Panc1 (cell line): ENCODE measurements at regions not wholly inside any gene's neighbourhood (a gene's known extent, or its start where the extent isn't known, plus 50 kb on each side); places are given as distances from the start of the nearest gene placed in this dataset.
"Not testable (repeated sequence)": the region's sequence is repeated elsewhere in the genome, so short reads cannot be mapped to it uniquely, and the experiment has no call there.

Source experiments
- ATAC-seq: fragments of 200-7000 bp; cut with Tn5 transposase; 2 replicates; pipeline ENCODE4 v1.9.1; 2020; ENCODE audit warnings: mild to moderate bottlenecking, moderate library complexity
- BruUV-seq: library from RNA; stranded (reverse); fragments of 400-500 nt; replicated peaks from 2 replicates; lab custom pipeline; 2021; lab: Mats Ljungman, UMichigan
- CTCF ChIA-PET: fragments of 300-600 bp; sonication (Branson Sonifier 250); formaldehyde crosslinking; loops from one replicate; lab custom pipeline; 2022; ENCODE audit warnings: antibody characterized with exemption; lab: Charles Lee
- POLR2A ChIA-PET: fragments of 300-600 bp; sonication (Branson Sonifier 250); formaldehyde crosslinking; loops from one replicate; lab custom pipeline; 2022; ENCODE audit warnings: antibody characterized with exemption; lab: Charles Lee
- DNase-seq: peaks from one replicate; pipeline ENCODE4 v3.0.0-alpha.2; 2010; ENCODE audit warnings: low read depth, low spot score
- H3K27ac ChIP-seq: 2 replicates; pipeline ENCODE4 v1.5.1; 2011; ENCODE audit warnings: mild to moderate bottlenecking, low read length, inconsistent platforms
- H3K27me3 ChIP-seq: fragments of 200-500 bp; sonication (Bioruptor generic); 2 replicates; pipeline ENCODE4 v1.6.0; 2014; ENCODE audit warnings: low read length, inconsistent platforms; ENCODE audit not compliant: control insufficient read depth, insufficient read depth
- H3K36me3 ChIP-seq: fragments of 200-500 bp; sonication (Bioruptor generic); 2 replicates; pipeline ENCODE4 v1.5.1; 2014; ENCODE audit warnings: inconsistent platforms, mild to moderate bottlenecking, low read length, moderate library complexity; ENCODE audit not compliant: control insufficient read depth, insufficient read depth
- H3K4me1 ChIP-seq: 2 replicates; pipeline ENCODE4 v1.5.1; 2011; ENCODE audit warnings: inconsistent platforms, mild to moderate bottlenecking, low read length, moderate library complexity; ENCODE audit not compliant: control insufficient read depth, insufficient read depth
- H3K4me3 ChIP-seq, 2 experiments: 2 replicates each; pipeline ENCODE4 v1.5.1; 2011 to 2012; ENCODE audit warnings: low read depth in 2 of 2, low read length in 2 of 2, mild to moderate bottlenecking in 2 of 2, inconsistent platforms in 1 of 2, moderate library complexity in 1 of 2
- H3K9me3 ChIP-seq: fragments of 200-500 bp; sonication (Bioruptor generic); 2 replicates; pipeline ENCODE4 v1.5.1; 2014; ENCODE audit warnings: low read depth, mild to moderate bottlenecking, inconsistent platforms, low read length, moderate library complexity; ENCODE audit not compliant: control insufficient read depth, insufficient read depth
- CTCF ChIP-seq: fragments of 450-650 bp; IDR thresholded peaks from 2 replicates; pipeline ENCODE4 v1.5.1; 2017; ENCODE audit warnings: mild to moderate bottlenecking
- REST ChIP-seq, 2 experiments: IDR thresholded peaks; 2 replicates each; pipeline ENCODE4 v1.6.1; 2011 to 2012; ENCODE audit warnings: low read depth in 2 of 2, control low read depth in 1 of 2, low read length in 1 of 2, mild to moderate bottlenecking in 1 of 2, moderate library complexity in 1 of 2; ENCODE audit not compliant: insufficient read depth in 1 of 2
- SIN3A ChIP-seq: IDR thresholded peaks from 2 replicates; pipeline ENCODE4 v1.6.1; 2012; ENCODE audit warnings: low read depth, mild to moderate bottlenecking, low read length, moderate library complexity, borderline replicate concordance; ENCODE audit not compliant: insufficient read depth
- TCF7L2 ChIP-seq: IDR thresholded peaks from 2 replicates; pipeline ENCODE4 v1.6.1; 2011; ENCODE audit warnings: mild to moderate bottlenecking, low read depth, low read length, inconsistent platforms
- in situ Hi-C: cut with HindIII; loops from 2 replicates; pipeline ENCODE4 v1.10.0; 2016; ENCODE audit warnings: low sequenced_read_pairs, low pct_unique_long_range_greater_than_20kb
- intact Hi-C: fragments of 100-400 bp; cut with micrococcal nuclease; formaldehyde crosslinking; loops from one replicate; pipeline ENCODE4 v1.10.0; 2022; ENCODE audit not compliant: unreplicated experiment

GRCh38 chr14:88975926-88976325, 151.5 kb downstream of the TTC8 start:
- Histone ChIP-seq H3K9me3 (no peaks in the 10 kb centered on the region), H3K4me1 (no peaks in the 10 kb centered on the region), H3K36me3 (no peaks in the 10 kb centered on the region), H3K27ac (no peak overlapping the region), H3K4me3 (no peak overlapping the region), H3K27me3 (no peaks in the 10 kb centered on the region)
- ATAC-seq (no peak), DNase-seq (no peak)
- intact Hi-C loops: no loop called here
- TF ChIP-seq TCF7L2 (no peak), REST (IDR thresholded peaks at IDR 0.05; ENCODE audit: insufficient read depth in 1 of 2, low read depth in 2 of 2, low read length in 1 of 2) (no peak), SIN3A (no peak), CTCF (no peak)
- no TSS peak for BruUV-seq
- ChIA-PET CTCF (no interaction called here), POLR2A (no interaction called here)
- in situ Hi-C loops: no loop called here

GRCh38 chr14:88980907-88981306, 156.5 kb downstream of the TTC8 start:
- in situ Hi-C loops, H3K27ac ChIP-seq, H3K36me3 ChIP-seq, ATAC-seq, intact Hi-C loops, CTCF ChIA-PET, POLR2A ChIA-PET, H3K4me1 ChIP-seq, H3K4me3 ChIP-seq, H3K27me3 ChIP-seq, H3K9me3 ChIP-seq, DNase-seq, BruUV-seq: not testable (repeated sequence)

GRCh38 chr14:88981948-88982347, 157.5 kb downstream of the TTC8 start:
- ChIA-PET POLR2A (no interaction called here), CTCF (no interaction called here)
- TF ChIP-seq SIN3A: no peak
- in situ Hi-C loops (no loop called here), intact Hi-C loops (no loop called here)
- ATAC-seq (no peak), DNase-seq (no peak)
- no peaks in the 10 kb centered on the region for H3K27me3 ChIP-seq
- H3K4me1 ChIP-seq: no peaks in the 10 kb centered on the region
- BruUV-seq: no TSS peak
- no peaks in the 10 kb centered on the region for H3K36me3 ChIP-seq
- H3K27ac ChIP-seq: no peak overlapping the region
- no peaks in the 10 kb centered on the region for H3K9me3 ChIP-seq
- no peak overlapping the region for H3K4me3 ChIP-seq
